Esophagus muscularis mucosa (tissue), 4 donors: ENCODE measurements at regions not wholly inside any gene's neighbourhood (a gene's known extent, or its start where the extent isn't known, plus 50 kb on each side); places are given as distances from the start of the nearest gene placed in this dataset.

ENCODE experiments used
- DNase-seq: peaks from one replicate; pipeline ENCODE4 v3.0.0-alpha.2; 2017; ENCODE audit errors: extremely low spot score
- H3K27ac ChIP-seq, 4 donors: fragments of 200-600 bp; sonication (generic); replicated peaks in 1 of 4; 1 replicate in 3 of 4; 2 replicates in 1 of 4; pipeline ENCODE4 v1.5.1; 2016 to 2019; ENCODE audit warnings: mild to moderate bottlenecking in 1 of 4
- H3K27me3 ChIP-seq, 4 donors: fragments of 200-600 bp; sonication (generic); one replicate each; pipeline versions ENCODE4 v1.5.1 to v1.6.0; 2016 to 2019
- H3K36me3 ChIP-seq, 4 donors: fragments of 200-600 bp; sonication (generic); one replicate each; pipeline ENCODE4 v1.5.1; 2016 to 2019
- H3K4me1 ChIP-seq, 4 donors: fragments of 200-600 bp; sonication (generic); one replicate each; pipeline ENCODE4 v1.5.1; 2016 to 2019
- H3K4me3 ChIP-seq, 4 donors: fragments of 200-600 bp; sonication (generic); 1 replicate in 2 of 4; 2 replicates in 2 of 4; pipeline ENCODE4 v1.5.1; 2016 to 2019; ENCODE audit warnings: mild to moderate bottlenecking in 4 of 4, moderate library complexity in 1 of 4
- H3K9me3 ChIP-seq, 4 donors: fragments of 200-600 bp; sonication (generic); 1 replicate in 3 of 4; 2 replicates in 1 of 4; pipeline ENCODE4 v1.5.1; 2016 to 2019
- EP300 ChIP-seq: sonication (generic); formaldehyde crosslinking; IDR thresholded peaks from one replicate; pipeline ENCODE4 v1.6.1; 2017; ENCODE audit warnings: antibody characterized with exemption
- POLR2A ChIP-seq: fragments of 450-650 bp; IDR thresholded peaks from one replicate; pipeline ENCODE4 v1.6.1; 2017; ENCODE audit warnings: antibody characterized with exemption, moderate library complexity, mild to moderate bottlenecking, low read depth
- POLR2AphosphoS5 ChIP-seq, 2 donors: sonication (generic); formaldehyde crosslinking; IDR thresholded peaks; one replicate each; pipeline ENCODE4 v1.6.1; 2017; ENCODE audit warnings: antibody characterized with exemption in 2 of 2
- WGBS: methylation state at CpG from one replicate; pipeline ENCODE4 v1.1.5; 2018; 5-methylcytosine and 5-hydroxymethylcytosine counted together
- intact Hi-C: fragments of 100-400 bp; cut with DNase I; formaldehyde crosslinking; loops from one replicate; pipeline ENCODE4 v1.15.1; 2023
- TF ChIP-seq, protein P1 (sequence below), 3 experiments: fragments of 200-600 bp in 2 of 3; fragments of 450-650 bp in 1 of 3; sonication (generic) in 2 of 3; IDR thresholded peaks; one replicate each; pipeline ENCODE4 v1.5.1; 2017 to 2019; ENCODE audit warnings: antibody characterized with exemption in 3 of 3, mild to moderate bottlenecking in 2 of 3, moderate library complexity in 1 of 3

DNA sequence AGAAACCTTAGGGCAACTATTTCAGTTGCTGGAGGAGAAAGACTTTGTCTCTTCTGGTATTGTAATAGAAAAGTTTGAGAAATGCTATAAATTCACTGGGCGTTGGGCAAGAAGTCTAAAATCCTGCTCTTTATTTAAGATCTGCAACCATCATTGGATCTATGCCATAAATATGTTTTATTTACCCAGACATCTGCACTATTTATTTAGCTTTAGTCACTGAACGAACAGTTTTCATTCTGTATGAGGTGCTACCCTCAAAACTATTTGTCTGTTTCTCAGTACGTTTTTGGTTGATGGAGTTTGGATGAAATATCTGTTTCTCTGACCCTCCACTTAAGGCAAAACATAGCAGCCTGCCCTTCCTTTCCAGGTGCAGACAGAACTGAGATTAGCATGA is 171.5 kb downstream of the SNX19 start:
- TF ChIP-seq EP300 = no peak
- TF ChIP-seq, protein P1, sequence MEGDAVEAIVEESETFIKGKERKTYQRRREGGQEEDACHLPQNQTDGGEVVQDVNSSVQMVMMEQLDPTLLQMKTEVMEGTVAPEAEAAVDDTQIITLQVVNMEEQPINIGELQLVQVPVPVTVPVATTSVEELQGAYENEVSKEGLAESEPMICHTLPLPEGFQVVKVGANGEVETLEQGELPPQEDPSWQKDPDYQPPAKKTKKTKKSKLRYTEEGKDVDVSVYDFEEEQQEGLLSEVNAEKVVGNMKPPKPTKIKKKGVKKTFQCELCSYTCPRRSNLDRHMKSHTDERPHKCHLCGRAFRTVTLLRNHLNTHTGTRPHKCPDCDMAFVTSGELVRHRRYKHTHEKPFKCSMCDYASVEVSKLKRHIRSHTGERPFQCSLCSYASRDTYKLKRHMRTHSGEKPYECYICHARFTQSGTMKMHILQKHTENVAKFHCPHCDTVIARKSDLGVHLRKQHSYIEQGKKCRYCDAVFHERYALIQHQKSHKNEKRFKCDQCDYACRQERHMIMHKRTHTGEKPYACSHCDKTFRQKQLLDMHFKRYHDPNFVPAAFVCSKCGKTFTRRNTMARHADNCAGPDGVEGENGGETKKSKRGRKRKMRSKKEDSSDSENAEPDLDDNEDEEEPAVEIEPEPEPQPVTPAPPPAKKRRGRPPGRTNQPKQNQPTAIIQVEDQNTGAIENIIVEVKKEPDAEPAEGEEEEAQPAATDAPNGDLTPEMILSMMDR (IDR thresholded peaks at IDR 0.05) = no peak
- DNase-seq = no peak

DNA sequence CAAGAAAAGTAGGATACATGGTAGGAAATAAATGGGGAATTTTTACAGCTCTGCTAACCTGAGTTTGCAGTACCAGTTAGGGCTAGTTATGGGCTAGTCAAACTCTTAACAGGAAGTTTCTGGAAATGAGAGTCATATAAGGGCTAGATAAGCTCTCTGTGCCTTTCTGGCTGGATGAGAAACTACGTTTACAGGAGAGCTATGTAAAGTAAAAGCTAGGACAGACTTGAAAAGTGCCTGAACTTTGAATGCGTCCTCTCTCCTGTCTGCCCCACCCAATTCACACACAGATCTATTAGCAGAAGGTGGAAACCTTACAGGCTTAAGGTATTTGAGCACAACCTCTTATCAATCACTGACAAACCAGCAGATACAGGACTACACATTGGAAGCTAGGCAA is 167.1 kb downstream of the SNX19 start:
- H3K4me3 ChIP-seq = no peak overlapping the region
- H3K36me3 ChIP-seq = no peaks in the 10 kb centered on the region
- H3K27me3 ChIP-seq = no peaks in the 10 kb centered on the region
- no peak for DNase-seq
- WGBS = 86% methylated on average over 2 of the region's 2 CpGs
- H3K4me1 ChIP-seq = no peaks in the 10 kb centered on the region
- H3K27ac ChIP-seq = no peak overlapping the region
- intact Hi-C loops = no loop called here
- no peak for TF ChIP-seq POLR2A
- TF ChIP-seq, protein P1 (IDR thresholded peaks at IDR 0.05) = no peak
- TF ChIP-seq EP300 = no peak
- TF ChIP-seq POLR2AphosphoS5 (IDR thresholded peaks at IDR 0.05) = no peak
- H3K9me3 ChIP-seq = no peaks in the 10 kb centered on the region

More for the DNA sequence above, 171.5 kb downstream of the SNX19 start:
- H3K36me3 ChIP-seq = no peaks in the 10 kb centered on the region
- H3K4me3 ChIP-seq = no peak overlapping the region
- no peaks in the 10 kb centered on the region for H3K4me1 ChIP-seq
- no peaks in the 10 kb centered on the region for H3K27me3 ChIP-seq
- 76% methylated on average over 3 of the region's 3 CpGs for WGBS
- H3K27ac ChIP-seq = no peak overlapping the region
- intact Hi-C loops = no loop called here
- H3K9me3 ChIP-seq = peaks cover 0 to 20% (median 18%) of the 10 kb centered on the region in 4 donors

DNA sequence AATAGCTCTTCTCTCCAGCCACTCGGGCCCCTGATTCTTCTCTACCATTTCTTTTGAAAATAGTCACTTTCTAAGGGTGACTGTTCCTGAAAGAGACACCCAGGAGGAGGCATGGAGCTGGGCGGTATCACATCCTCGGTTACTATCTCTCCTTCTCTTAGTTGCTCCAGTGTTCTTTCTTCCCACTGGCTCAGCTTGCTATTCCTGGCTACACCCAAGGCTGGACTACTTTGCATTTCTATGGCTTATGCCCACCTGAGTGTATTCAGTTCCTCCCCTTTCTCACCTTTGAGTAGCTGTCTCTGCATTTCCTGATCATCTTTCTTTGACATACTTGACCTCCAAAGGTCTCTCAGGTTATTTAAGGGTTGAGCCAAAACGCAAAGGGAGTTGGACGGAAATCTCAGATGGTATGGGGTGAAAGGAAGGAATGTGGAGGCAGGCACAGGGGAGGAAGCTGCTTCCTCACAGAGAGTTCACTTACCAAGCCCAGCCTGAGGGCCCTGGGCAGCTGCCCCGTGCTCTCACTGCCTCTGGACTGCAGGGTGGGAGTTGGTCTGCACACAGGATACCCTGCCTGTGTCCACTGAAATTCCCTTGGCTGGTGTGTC is 155.7 kb downstream of the SNX19 start:
- peaks cover 0 to 7% (median 2%) of the 10 kb centered on the region in 4 donors for H3K4me1 ChIP-seq
- TF ChIP-seq POLR2AphosphoS5 (IDR thresholded peaks at IDR 0.05) (no peak), POLR2A (no peak), EP300 (no peak)
- no peaks in the 10 kb centered on the region for H3K27me3 ChIP-seq
- H3K9me3 ChIP-seq = no peaks in the 10 kb centered on the region
- 71% methylated on average over 6 of the region's 6 CpGs for WGBS
- intact Hi-C loops = no loop called here
- H3K4me3 ChIP-seq = no peak overlapping the region
- no peak overlapping the region for H3K27ac ChIP-seq
- DNase-seq = no peak
- H3K36me3 ChIP-seq = no peaks in the 10 kb centered on the region

DNA sequence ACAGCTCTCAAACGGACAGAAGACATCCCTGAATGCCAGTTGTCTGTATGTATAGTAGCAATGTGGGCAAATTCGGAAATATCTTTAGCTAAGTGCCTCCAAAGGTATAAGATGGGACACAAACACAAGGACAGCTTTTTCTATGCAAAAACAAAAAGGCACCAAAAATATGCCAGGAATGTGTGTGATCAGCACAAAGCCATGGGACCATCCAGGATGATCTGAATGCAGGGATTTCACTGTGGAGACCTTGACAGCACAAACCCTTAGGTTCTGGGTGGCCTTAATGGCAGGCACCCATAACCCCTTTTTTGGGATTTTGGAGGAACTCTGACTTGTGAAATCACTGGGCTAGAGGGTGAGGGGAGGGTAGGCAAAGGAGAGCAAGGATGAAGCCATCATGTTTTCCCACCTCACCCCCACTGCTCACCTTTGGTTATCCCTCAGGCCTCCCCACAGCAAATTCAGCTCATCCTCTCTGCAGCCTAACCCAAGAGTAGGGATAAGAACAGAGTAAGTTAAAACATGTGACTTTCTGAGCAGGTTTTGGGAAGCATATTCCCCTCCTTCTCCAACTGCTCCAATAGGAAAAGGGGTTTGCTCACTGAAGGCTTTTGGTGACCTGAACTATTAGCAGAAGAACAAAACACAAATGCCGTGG is 154.6 kb downstream of the SNX19 start:
- peak; percentile 68 for DNase-seq
- H3K9me3 ChIP-seq = no peaks in the 10 kb centered on the region
- 83% methylated on average over 3 of the region's 3 CpGs for WGBS
- no peak overlapping the region for H3K27ac ChIP-seq
- H3K4me3 ChIP-seq = no peak overlapping the region
- peaks cover 0 to 7% (median 2%) of the 10 kb centered on the region in 4 donors for H3K4me1 ChIP-seq
- no peaks in the 10 kb centered on the region for H3K36me3 ChIP-seq
- intact Hi-C loops = no loop called here
- no peaks in the 10 kb centered on the region for H3K27me3 ChIP-seq
- TF ChIP-seq, protein P1 (IDR thresholded peaks at IDR 0.05) = no peak
- no peak for TF ChIP-seq POLR2A
- TF ChIP-seq POLR2AphosphoS5 (IDR thresholded peaks at IDR 0.05) = no peak
- TF ChIP-seq EP300 = no peak

DNA sequence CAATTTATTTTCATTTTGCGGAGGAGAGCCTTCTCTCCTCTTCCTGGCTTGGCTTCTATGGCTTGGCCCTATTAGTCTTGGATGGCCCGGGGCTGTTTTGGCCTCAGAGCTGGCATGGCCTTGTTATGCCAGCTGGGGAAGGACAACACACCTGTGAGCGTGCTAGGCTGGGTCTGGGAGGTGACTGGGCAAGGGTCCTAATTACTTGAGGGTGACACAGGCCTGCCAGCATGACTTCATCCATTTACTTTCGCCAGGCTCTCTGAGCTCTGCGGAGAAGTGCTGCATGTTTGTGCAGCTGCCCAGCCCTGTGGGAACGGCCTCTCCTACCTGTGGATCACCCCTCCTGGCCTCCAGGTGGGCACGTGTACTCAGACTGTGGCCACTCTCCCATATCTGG is 153.6 kb downstream of the SNX19 start:
- Histone ChIP-seq H3K27me3 (no peaks in the 10 kb centered on the region), H3K4me3 (no peak overlapping the region), H3K4me1 (peaks cover 0 to 7% (median 2%) of the 10 kb centered on the region in 4 donors), H3K9me3 (no peaks in the 10 kb centered on the region), H3K27ac (no peak overlapping the region), H3K36me3 (no peaks in the 10 kb centered on the region)
- 78% methylated on average over 7 of the region's 7 CpGs for WGBS
- TF ChIP-seq POLR2A = no peak
- TF ChIP-seq, protein P1 (IDR thresholded peaks at IDR 0.05) = no peak
- DNase-seq = peak; percentile 88
- intact Hi-C loops = no loop called here
